Activated naive CD8-positive, alpha-beta T cell treated with anti-CD3 and anti-CD28 coated beads, Interleukin-2, amount 50 U/mL, for 24 hours (primary cell): ENCODE measurements at regions not wholly inside any gene's neighbourhood (a gene's known extent, or its start where the extent isn't known, plus 50 kb on each side); places are given as distances from the start of the nearest gene placed in this dataset.
A peak's percentile ranks its signal among the peaks of the same experiment; 100 is the strongest.

ENCODE experiments used
- ATAC-seq: fragments of 150-1000 bp; cut with Tn5 transposase; one replicate; pipeline ENCODE4 v1.10.0; 2021
- DNase-seq: peaks from one replicate; pipeline ENCODE4 v3.0.0; 2021
- H3K27ac Mint-ChIP-seq: one replicate; pipeline ENCODE4 v1.8.0; 2021; ENCODE audit warnings: mild to moderate bottlenecking, mixed read lengths
- H3K27me3 Mint-ChIP-seq: one replicate; pipeline ENCODE4 v1.8.0; 2021; ENCODE audit warnings: mixed read lengths
- H3K36me3 Mint-ChIP-seq: one replicate; pipeline ENCODE4 v1.8.0; 2021; ENCODE audit warnings: low read depth, mixed read lengths
- H3K4me1 Mint-ChIP-seq: one replicate; pipeline ENCODE4 v1.8.0; 2021; ENCODE audit warnings: mixed read lengths
- H3K4me3 Mint-ChIP-seq: one replicate; pipeline ENCODE4 v1.8.0; 2021; ENCODE audit warnings: mild to moderate bottlenecking, moderate library complexity, mixed read lengths
- H3K9me3 Mint-ChIP-seq: one replicate; pipeline ENCODE4 v1.8.0; 2021; ENCODE audit warnings: mixed read lengths

DNA sequence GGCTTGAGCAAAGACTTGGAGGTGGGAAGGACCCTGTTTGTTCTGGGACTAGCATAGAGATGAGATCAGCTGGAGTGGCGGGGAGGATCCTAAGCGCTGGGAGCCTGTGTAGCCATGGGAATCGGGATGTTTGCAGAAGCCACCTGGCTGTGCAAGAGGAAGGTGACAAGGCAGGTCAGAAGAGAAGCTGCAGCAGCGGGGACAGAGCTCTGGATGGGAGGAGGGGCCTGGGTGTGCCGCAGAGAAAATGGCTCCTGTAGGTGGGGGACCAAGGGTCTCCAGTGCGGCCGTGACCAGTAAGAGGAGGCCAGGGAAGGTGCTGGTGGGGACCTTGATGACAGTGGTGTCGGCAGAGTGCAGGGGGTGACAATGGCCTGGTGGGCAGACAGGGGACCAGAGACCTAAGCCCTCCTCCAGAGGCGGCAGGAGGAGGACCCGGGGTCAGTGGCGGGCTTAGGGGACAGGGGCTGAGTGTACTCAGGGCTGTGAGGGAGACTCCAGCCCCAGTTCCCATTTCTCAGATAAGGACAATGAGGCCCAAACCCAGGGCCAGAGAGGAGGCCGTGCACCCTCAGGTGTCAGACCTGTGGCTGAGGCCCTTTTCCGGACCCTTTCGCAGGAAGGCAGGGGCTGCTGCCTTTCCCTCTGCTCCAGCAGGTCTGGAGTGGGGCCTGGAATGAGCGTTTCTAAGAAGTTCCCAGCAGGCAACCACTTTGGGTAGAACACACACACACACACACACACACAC, 206.6 kb upstream of the RTL1 start:
- ATAC-seq (peak; percentile 7), DNase-seq (no peak)
- no peaks in the 10 kb centered on the region for H3K36me3 Mint-ChIP-seq
- H3K27ac Mint-ChIP-seq = no peak overlapping the region
- no peaks in the 10 kb centered on the region for H3K9me3 Mint-ChIP-seq
- no peaks in the 10 kb centered on the region for H3K4me1 Mint-ChIP-seq
- no peak overlapping the region for H3K4me3 Mint-ChIP-seq
- H3K27me3 Mint-ChIP-seq = no peaks in the 10 kb centered on the region

DNA sequence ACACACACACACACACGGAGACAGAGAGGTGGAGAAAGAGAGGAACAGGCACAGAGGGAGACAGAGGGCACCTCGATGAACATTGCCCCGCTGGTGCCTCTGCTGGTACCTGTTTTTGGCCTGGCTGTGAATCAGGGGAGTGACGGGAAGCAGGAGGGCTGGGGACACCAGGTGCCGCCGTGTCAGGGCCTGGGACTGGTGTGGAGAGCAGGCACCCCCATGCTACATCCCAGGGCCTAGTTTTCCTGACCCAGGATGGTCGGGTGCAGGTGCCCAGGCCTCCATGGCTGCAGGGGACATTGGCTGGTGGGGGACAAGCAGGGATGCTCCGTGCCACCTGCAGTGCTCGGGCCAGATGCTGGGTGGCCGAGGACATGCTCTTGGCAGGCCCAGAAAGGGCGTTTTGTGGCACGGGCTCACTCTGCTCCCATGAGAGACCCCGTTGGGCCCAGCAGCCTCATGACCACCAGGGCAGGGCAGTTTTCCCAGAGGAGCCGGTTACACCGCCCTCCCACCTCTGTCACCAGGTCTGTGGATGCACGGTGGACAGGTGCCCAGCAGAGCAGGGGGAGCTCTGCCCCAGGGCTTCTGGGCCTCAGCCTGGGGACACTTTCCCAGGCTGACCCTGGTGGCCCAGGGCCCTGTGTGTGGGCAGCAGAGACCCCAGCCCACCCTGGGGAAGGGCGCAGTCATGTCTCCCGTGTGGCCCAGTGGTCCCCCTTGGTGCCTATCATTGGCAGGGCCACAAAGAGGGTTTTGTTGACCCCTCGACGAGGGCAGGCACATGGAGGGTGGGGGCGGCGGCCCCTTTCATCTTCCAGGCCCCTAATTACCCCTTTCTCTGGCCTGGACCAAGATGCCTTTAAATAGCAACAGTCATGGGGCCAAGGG, 207.5 kb upstream of the RTL1 start:
- H3K9me3 Mint-ChIP-seq = no peaks in the 10 kb centered on the region
- no peak overlapping the region for H3K27ac Mint-ChIP-seq
- H3K27me3 Mint-ChIP-seq = no peaks in the 10 kb centered on the region
- ATAC-seq (no peak), DNase-seq (no peak)
- no peaks in the 10 kb centered on the region for H3K4me1 Mint-ChIP-seq
- H3K4me3 Mint-ChIP-seq = no peak overlapping the region
- no peaks in the 10 kb centered on the region for H3K36me3 Mint-ChIP-seq

DNA sequence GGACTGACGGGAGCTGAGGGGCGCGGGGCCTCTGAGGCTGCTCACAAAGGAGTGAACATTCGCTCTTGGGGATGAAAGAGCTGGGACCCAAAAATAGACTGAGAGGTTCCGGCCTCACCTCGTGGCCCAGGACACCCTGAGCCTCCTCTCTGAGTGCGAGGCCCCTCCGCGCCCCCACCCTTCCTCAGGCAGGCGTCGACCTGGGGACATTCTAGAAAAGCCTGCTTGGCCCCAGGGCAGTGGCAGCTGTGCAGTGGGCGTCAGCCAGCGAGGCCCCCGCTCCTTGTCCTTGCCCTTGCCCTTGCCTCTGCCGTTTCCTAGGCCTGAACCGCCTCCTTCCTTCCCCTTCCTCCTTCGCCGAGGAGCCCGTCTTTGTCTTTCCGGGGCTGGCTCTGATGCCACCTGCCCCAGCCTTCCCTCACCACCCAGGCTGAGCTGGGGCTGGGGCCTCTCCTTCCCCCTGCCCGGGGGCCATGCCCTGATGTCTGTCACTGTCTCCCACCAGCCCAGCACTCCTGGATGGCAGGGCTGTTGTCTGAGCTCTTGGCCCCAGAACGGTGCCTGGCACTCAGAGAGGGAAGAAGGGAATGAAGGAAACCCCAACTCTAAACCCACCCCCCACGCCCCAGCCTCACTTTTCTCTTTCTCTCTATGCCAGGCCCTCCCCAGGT, 208.2 kb upstream of the RTL1 start:
- no peak overlapping the region for H3K4me3 Mint-ChIP-seq
- no peaks in the 10 kb centered on the region for H3K9me3 Mint-ChIP-seq
- H3K27me3 Mint-ChIP-seq = no peaks in the 10 kb centered on the region
- H3K4me1 Mint-ChIP-seq = no peaks in the 10 kb centered on the region
- DNase-seq (no peak), ATAC-seq (no peak)
- no peak overlapping the region for H3K27ac Mint-ChIP-seq
- H3K36me3 Mint-ChIP-seq = no peaks in the 10 kb centered on the region

DNA sequence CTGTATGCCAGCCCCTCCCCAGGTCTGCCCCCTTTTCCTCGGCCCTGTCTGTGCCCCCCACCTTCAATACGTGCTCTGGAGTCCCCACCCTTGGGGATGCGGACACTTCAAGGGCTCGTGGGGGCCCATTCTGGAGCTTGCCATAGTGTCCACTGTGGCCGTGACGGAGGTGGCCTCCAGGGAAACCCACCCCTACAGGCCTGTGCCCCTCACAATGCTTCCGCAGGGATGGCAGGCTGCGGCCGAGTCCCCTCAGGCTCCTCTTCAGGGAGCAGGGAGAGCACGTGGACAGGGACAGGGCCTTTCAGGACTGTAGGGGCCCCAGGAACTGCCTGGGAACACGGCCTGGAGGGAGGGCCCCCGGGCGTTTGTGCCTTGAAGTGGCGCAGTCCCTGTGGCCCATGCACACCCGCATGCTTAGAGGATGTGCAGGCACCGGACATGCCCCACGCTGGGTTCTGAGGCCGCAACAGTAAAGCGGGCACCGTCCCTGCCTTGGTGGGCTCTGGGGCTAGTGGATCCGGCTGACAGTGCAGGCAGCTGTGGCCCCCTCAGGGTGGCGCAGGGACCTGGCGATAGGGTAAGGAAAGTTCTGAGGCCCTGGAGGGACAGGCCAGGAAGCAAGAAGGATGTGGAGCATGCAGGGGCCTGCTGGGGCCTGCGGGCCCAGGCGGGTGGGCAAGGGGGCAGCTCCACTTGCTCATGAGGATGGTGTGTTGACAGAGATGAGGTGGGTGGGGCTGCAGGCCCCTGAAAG, 209.0 kb upstream of the RTL1 start:
- H3K4me1 Mint-ChIP-seq = no peaks in the 10 kb centered on the region
- H3K27ac Mint-ChIP-seq = no peak overlapping the region
- ATAC-seq (no peak), DNase-seq (no peak)
- H3K4me3 Mint-ChIP-seq = no peak overlapping the region
- no peaks in the 10 kb centered on the region for H3K27me3 Mint-ChIP-seq
- no peaks in the 10 kb centered on the region for H3K36me3 Mint-ChIP-seq
- no peaks in the 10 kb centered on the region for H3K9me3 Mint-ChIP-seq

DNA sequence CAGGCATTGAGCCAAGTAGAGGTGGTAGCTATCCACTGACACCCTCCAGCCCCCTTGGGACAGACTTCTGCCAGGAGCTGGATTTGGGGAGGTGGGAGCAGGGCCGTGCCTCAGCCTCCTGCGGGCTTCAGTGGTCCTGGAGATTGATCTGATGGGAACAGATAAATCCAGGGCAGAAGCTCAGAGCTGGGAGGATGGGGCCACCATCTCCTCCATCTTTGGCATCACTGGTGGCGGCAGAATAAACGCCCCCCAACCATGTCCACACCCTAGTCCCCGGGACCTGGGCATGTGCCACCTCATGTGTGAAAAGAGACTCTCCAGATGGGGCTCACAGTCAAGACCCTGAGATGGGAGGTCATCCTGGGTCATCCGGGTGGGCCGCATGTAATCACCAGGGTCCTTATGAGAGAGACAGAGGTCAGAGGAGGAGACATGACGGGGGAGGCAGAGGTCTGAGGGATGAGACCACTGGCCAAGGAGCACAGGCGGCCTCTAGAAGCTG, 209.6 kb upstream of the RTL1 start:
- no peak for ATAC-seq
- H3K9me3 Mint-ChIP-seq = no peaks in the 10 kb centered on the region
- no peak for DNase-seq
- H3K4me3 Mint-ChIP-seq = no peak overlapping the region
- no peaks in the 10 kb centered on the region for H3K27me3 Mint-ChIP-seq
- no peaks in the 10 kb centered on the region for H3K36me3 Mint-ChIP-seq
- no peak overlapping the region for H3K27ac Mint-ChIP-seq
- H3K4me1 Mint-ChIP-seq = no peaks in the 10 kb centered on the region

DNA sequence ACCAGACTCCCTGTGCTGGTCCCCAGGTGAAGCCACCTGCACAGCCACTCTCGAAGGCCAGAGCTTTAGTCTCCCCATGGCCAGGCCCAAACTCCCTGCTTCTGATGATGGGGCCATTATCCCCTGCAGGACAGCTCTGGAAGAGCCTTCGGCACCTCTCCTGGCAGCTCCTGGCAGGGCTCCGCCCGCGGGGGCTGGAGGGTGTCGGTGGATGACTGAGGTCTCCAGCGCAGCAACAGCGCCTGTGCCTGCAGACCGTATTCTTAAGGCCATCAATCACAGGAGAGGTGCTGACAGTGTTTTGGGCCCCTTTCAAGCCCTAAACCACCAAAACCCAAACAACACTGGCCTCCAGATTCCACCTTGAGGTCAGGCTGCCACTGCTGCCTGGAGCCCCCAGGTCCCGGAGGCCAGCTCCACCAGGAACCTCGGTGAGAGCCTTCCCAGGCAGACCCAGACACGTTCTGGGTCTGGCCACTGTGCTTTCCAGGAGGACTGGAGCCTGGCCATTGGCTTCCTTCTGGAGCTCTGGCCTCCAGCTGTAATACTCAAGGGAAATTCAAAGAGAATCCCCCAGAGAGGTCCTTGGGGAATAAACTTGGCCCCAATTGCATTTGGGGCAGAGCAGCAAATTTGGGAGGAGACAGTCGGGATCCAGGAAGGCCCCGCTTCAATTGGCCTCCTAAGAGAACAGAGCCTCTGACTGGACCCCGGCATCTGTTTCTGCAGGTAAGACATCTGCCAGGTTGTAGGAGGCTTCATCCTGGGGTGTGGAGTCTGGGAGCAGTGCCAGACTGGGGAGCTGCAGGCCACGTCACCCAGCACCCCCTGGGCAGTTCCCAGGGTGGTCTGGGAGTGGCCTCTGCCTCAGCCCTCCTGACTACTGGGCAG, 210.6 kb upstream of the RTL1 start:
- Mint-ChIP-seq H3K27me3 (no peaks in the 10 kb centered on the region), H3K4me1 (no peaks in the 10 kb centered on the region), H3K4me3 (no peak overlapping the region), H3K9me3 (no peaks in the 10 kb centered on the region), H3K27ac (no peak overlapping the region), H3K36me3 (no peaks in the 10 kb centered on the region)
- DNase-seq (no peak), ATAC-seq (no peak)

DNA sequence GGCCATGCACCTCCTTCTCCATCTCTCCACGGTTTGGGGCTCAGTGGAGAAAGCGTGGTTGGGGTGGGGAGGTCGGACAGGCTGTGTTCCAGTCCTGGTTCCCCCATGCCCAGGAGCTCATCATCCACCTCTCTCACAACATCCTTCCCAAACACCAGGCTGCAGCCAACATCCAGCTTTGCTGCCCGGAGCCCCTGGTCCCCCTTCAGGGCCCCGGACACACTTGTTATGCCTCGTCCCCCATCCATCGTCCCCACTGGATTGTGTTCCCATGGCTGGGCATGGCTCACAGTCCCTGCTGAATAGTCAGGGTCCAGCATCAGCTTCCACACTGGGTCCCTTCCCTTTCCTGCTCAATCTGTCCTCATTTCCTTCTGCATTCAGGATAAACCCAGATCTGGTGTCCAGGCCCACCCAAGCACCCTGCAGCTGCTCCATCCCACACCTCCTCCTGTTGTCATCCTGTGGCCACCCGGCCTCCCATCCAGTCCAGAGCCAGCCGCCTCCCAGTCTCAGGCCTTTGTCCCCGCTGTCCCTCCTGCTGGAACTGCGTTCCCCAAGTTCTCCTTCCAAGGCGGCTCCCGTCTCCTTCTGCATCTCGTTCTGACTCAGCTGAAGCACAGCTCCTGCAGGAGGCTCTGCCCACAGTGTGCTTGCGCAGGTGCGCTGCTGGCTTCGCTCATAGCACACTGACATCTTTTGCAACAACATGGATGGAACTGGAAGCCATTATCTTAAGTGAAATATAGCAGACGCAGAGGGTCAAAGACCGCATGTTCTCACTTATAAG, 211.4 kb upstream of the RTL1 start:
- H3K27me3 Mint-ChIP-seq = peaks cover 6% of the 10 kb centered on the region
- H3K27ac Mint-ChIP-seq = no peak overlapping the region
- no peaks in the 10 kb centered on the region for H3K9me3 Mint-ChIP-seq
- no peaks in the 10 kb centered on the region for H3K36me3 Mint-ChIP-seq
- ATAC-seq (no peak), DNase-seq (no peak)
- H3K4me1 Mint-ChIP-seq = peaks cover 2% of the 10 kb centered on the region
- H3K4me3 Mint-ChIP-seq = no peak overlapping the region

DNA sequence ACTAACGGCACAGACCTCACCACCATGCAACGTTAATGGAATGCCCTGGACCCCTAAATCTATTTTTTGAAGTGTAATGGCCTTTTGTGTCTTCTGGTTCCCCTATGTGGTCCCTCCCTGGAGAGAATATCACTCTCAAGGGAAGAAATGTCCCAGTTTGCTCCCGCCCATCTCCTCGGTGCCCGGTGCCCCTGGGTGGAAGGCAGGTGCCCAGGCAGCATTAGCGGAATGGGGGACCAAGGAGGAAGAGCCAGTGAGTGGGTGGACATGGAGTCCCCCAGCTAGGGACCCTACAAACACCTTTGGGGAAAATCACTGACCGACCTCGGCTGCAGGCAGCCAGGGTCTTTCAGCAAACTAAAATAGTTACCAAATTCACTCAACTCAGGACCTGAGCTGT, 212.1 kb upstream of the RTL1 start:
- ATAC-seq = no peak
- Mint-ChIP-seq H3K36me3 (no peaks in the 10 kb centered on the region), H3K4me3 (no peak overlapping the region), H3K27me3 (peaks cover 8% of the 10 kb centered on the region), H3K4me1 (peaks cover 9% of the 10 kb centered on the region), H3K9me3 (no peaks in the 10 kb centered on the region), H3K27ac (no peak overlapping the region)
- DNase-seq = no peak

DNA sequence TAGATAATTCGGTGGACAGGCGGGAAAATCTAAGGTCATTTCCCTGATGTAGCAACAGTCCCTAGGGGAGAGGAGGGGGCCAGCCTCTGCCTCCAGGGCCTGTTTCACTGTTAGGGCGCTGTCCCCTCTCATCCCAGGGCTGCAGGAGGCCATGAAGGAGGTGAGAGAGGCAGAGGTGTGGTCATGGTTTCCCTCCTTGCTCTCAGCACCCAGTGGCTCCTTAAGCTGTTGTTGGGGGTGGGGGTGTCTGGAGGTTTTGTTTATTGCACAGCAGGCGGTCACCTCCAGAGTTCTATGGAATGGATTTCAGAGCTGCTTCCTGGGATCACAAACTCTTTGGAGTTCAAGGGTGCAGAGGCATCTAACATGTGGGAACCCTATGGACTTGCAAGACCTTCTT, 212.5 kb upstream of the RTL1 start:
- DNase-seq (no peak), ATAC-seq (no peak)
- no peak overlapping the region for H3K4me3 Mint-ChIP-seq
- no peak overlapping the region for H3K27ac Mint-ChIP-seq
- peaks cover 13% of the 10 kb centered on the region for H3K4me1 Mint-ChIP-seq
- H3K9me3 Mint-ChIP-seq = no peaks in the 10 kb centered on the region
- H3K27me3 Mint-ChIP-seq = peaks cover 8% of the 10 kb centered on the region
- H3K36me3 Mint-ChIP-seq = no peaks in the 10 kb centered on the region

DNA sequence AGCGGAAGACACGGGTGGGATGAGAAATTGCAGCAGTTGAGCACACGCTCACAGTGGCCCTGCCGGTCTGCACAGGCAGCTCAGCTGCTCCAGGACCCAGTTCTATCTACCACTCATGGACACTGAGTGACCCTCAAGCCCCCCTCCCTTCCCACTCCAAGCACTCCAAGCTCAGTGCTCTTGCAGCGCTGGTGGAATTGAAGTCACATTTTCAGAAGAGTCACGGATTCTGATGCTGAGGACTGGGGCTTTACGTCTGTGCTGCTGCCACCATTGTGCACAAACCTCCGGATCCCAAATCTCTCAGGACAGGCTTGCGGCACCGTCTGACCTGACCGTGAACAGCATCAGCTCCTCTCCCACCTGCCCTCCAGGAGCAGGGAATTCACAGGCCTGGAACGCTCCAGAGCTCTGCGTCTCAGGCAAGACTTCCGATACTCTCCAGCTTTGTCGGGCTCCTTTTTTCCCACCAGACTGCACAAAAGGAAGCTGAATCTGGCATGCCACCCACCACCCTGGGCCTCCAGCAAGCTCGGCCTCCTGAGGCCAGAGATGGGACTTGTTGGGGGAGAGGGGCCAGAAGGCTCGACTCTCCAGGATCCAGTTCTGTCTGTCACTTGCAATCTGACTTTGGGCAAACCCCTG, 213.1 kb upstream of the RTL1 start:
- H3K4me3 Mint-ChIP-seq = no peak overlapping the region
- H3K4me1 Mint-ChIP-seq = peaks cover 18% of the 10 kb centered on the region
- no peaks in the 10 kb centered on the region for H3K36me3 Mint-ChIP-seq
- H3K27me3 Mint-ChIP-seq = peaks cover 8% of the 10 kb centered on the region
- DNase-seq (no peak), ATAC-seq (no peak)
- H3K27ac Mint-ChIP-seq = no peak overlapping the region
- H3K9me3 Mint-ChIP-seq = no peaks in the 10 kb centered on the region

DNA sequence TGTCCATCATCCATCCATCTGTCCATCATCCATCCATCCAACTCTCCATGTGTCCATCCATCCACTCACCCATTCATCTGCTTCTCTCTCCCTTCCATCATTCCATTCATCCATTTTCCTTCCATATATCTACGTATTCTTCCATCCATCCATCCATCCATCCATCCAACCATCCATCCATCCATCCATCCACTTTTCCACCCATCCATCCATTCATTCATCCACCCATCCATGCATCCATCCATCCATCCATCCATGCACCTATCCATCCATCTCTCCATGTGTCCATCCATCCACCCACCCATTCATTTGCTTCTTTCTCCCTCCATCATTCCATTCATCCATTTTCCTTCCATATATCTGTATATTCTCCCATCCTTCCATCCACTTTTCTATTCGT, 214.0 kb upstream of the RTL1 start:
- peaks cover 8% of the 10 kb centered on the region for H3K27me3 Mint-ChIP-seq
- H3K36me3 Mint-ChIP-seq = no peaks in the 10 kb centered on the region
- H3K9me3 Mint-ChIP-seq = no peaks in the 10 kb centered on the region
- H3K4me3 Mint-ChIP-seq = no peak overlapping the region
- H3K4me1 Mint-ChIP-seq = peaks cover 19% of the 10 kb centered on the region
- ATAC-seq (no peak), DNase-seq (no peak)
- no peak overlapping the region for H3K27ac Mint-ChIP-seq

DNA sequence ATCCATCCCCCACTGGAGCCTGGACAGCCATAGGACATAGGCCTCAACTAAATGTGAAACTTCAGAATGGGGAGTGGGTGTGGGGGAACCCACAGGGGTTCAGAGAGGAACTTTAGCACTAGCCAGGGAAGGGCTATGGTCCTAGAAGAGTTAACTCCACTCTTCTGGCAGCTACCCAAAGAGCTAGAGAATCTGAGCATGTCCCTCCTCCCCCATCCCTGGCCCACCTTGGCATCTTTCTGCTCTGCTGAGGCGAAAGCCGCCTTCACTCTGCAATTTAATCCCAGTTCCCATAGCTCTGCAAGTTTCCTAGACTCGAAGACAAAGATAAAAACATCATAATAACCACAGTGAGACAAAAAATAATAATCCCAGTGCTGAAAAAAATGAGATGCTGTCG, 214.7 kb upstream of the RTL1 start:
- H3K9me3 Mint-ChIP-seq = no peaks in the 10 kb centered on the region

More for the DNA sequence above, 214.7 kb upstream of the RTL1 start:
- H3K27ac Mint-ChIP-seq = no peak overlapping the region
- DNase-seq = no peak
- no peaks in the 10 kb centered on the region for H3K36me3 Mint-ChIP-seq
- H3K4me1 Mint-ChIP-seq = peaks cover 19% of the 10 kb centered on the region
- H3K4me3 Mint-ChIP-seq = no peak overlapping the region
- peaks cover 8% of the 10 kb centered on the region for H3K27me3 Mint-ChIP-seq
- no peak for ATAC-seq
